Loucy (cell line): ENCODE measurements at regions not wholly inside any gene's neighbourhood (a gene's known extent, or its start where the extent isn't known, plus 50 kb on each side); places are given as distances from the start of the nearest gene placed in this dataset.

Experiments
- EZH2phosphoT487 ChIP-seq: fragments of 200-600 bp; IDR thresholded peaks from 2 replicates; pipeline ENCODE4 v1.6.1; 2018; ENCODE audit warnings: antibody characterized with exemption, mild to moderate bottlenecking, moderate library complexity, borderline replicate concordance
- TF ChIP-seq, protein P1 (sequence below): fragments of 200-600 bp; sonication (generic); conservative IDR thresholded peaks from 2 replicates; pipeline ENCODE4 v1.5.1; 2014; ENCODE audit warnings: mild to moderate bottlenecking, antibody characterized with exemption, low read length

GRCh38 chr6:16047435-16047990, 81.4 kb upstream of the MYLIP start:
- no peak for TF ChIP-seq EZH2phosphoT487
- TF ChIP-seq, protein P1, sequence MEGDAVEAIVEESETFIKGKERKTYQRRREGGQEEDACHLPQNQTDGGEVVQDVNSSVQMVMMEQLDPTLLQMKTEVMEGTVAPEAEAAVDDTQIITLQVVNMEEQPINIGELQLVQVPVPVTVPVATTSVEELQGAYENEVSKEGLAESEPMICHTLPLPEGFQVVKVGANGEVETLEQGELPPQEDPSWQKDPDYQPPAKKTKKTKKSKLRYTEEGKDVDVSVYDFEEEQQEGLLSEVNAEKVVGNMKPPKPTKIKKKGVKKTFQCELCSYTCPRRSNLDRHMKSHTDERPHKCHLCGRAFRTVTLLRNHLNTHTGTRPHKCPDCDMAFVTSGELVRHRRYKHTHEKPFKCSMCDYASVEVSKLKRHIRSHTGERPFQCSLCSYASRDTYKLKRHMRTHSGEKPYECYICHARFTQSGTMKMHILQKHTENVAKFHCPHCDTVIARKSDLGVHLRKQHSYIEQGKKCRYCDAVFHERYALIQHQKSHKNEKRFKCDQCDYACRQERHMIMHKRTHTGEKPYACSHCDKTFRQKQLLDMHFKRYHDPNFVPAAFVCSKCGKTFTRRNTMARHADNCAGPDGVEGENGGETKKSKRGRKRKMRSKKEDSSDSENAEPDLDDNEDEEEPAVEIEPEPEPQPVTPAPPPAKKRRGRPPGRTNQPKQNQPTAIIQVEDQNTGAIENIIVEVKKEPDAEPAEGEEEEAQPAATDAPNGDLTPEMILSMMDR, result no peak
